OCI-LY3 (cell line): ENCODE measurements at regions not wholly inside any gene's neighbourhood (a gene's known extent, or its start where the extent isn't known, plus 50 kb on each side); places are given as distances from the start of the nearest gene placed in this dataset.

Experiments
- EZH2phosphoT487 ChIP-seq: fragments of 200-600 bp; shearing (Covaris generic); IDR thresholded peaks from 2 replicates; pipeline ENCODE4 v1.6.1; 2018; ENCODE audit warnings: antibody characterized with exemption, mixed run types, low read depth
- TF ChIP-seq, protein P1 (sequence below): fragments of 200-600, 300-600 bp; sonication (generic); IDR thresholded peaks from 2 replicates; pipeline ENCODE4 v1.5.1; 2014; ENCODE audit warnings: antibody characterized with exemption, low read length, low read depth

GRCh38 chr2:225995796-225996461 is 596.4 kb downstream of the NYAP2 start:
- TF ChIP-seq, protein P1, sequence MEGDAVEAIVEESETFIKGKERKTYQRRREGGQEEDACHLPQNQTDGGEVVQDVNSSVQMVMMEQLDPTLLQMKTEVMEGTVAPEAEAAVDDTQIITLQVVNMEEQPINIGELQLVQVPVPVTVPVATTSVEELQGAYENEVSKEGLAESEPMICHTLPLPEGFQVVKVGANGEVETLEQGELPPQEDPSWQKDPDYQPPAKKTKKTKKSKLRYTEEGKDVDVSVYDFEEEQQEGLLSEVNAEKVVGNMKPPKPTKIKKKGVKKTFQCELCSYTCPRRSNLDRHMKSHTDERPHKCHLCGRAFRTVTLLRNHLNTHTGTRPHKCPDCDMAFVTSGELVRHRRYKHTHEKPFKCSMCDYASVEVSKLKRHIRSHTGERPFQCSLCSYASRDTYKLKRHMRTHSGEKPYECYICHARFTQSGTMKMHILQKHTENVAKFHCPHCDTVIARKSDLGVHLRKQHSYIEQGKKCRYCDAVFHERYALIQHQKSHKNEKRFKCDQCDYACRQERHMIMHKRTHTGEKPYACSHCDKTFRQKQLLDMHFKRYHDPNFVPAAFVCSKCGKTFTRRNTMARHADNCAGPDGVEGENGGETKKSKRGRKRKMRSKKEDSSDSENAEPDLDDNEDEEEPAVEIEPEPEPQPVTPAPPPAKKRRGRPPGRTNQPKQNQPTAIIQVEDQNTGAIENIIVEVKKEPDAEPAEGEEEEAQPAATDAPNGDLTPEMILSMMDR, result no peak
- TF ChIP-seq EZH2phosphoT487, result no peak
